Right lobe of liver (tissue), 6 donors: ENCODE measurements at regions not wholly inside any gene's neighbourhood (a gene's known extent, or its start where the extent isn't known, plus 50 kb on each side); places are given as distances from the start of the nearest gene placed in this dataset.
A peak's percentile ranks its signal among the peaks of the same experiment; 100 is the strongest.
"Not testable (repeated sequence)": the region's sequence is repeated elsewhere in the genome, so short reads cannot be mapped to it uniquely, and the experiment has no call there.

Experiments used
- ATAC-seq, 4 donors: fragments of 200-7000 bp; cut with Tn5 transposase; one replicate each; pipeline ENCODE4 v1.9.1; 2020; ENCODE audit warnings: mild to moderate bottlenecking in 4 of 4, moderate library complexity in 4 of 4
- DNase-seq, 3 donors: peaks; one replicate each; pipeline ENCODE4 v3.0.0-alpha.2; 2020
- H3K27ac ChIP-seq, 3 donors: fragments of 200-600 bp; one replicate each; pipeline ENCODE4 v1.8.0; 2022
- H3K27me3 ChIP-seq, 2 donors: fragments of 200-600 bp; one replicate each; pipeline ENCODE4 v1.8.0; 2022
- H3K36me3 ChIP-seq, 4 donors: fragments of 200-600 bp; sonication (generic) in 1 of 4; one replicate each; pipeline versions ENCODE4 v1.5.1 to v1.8.0; 2017 to 2022; ENCODE audit warnings: control low read depth in 1 of 4
- H3K4me1 ChIP-seq, 4 donors: fragments of 200-600 bp; sonication (generic) in 1 of 4; one replicate each; pipeline versions ENCODE4 v1.5.1 to v1.8.0; 2017 to 2022; ENCODE audit warnings: control low read depth in 1 of 4
- H3K4me3 ChIP-seq, 3 donors: fragments of 200-600 bp; one replicate each; pipeline ENCODE4 v1.8.0; 2022
- H3K9me3 ChIP-seq, 4 donors: fragments of 200-600 bp; sonication (generic) in 1 of 4; one replicate each; pipeline versions ENCODE4 v1.5.1 to v1.8.0; 2017 to 2022; ENCODE audit warnings: control low read depth in 1 of 4
- POLR2A ChIP-seq: fragments of 450-650 bp; IDR thresholded peaks from one replicate; pipeline ENCODE4 v1.6.1; 2017; ENCODE audit warnings: antibody characterized with exemption, mild to moderate bottlenecking
- WGBS: methylation state at CpG from one replicate; pipeline ENCODE4 v1.1.6; 2018; ENCODE audit warnings: low coverage, low lambda C conversion rate; ENCODE audit not compliant: insufficient coverage; ENCODE audit errors: missing lambda C conversion rate; 5-methylcytosine and 5-hydroxymethylcytosine counted together
- intact Hi-C, 2 donors: fragments of 100-400 bp; cut with DNase I; formaldehyde crosslinking; loops; one replicate each; pipeline versions ENCODE4 v1.11.2 to v1.14.1; 2022
- TF ChIP-seq, protein P1 (sequence below), 4 donors: fragments of 200-600 bp in 3 of 4; fragments of 450-650 bp in 1 of 4; IDR thresholded peaks; one replicate each; pipeline versions ENCODE4 v1.5.1 to v1.8.0; 2016 to 2022; ENCODE audit warnings: antibody characterized with exemption in 4 of 4, mild to moderate bottlenecking in 2 of 4
- donor health status: DM: no; HTN: yes; CAD: no.
- donor health status: DM: no; HTN: no; CAD: no.
- donor health status: DM: no; HTN: no; CAD: no.
- donor health status: DM: no; HTN: yes; CAD: no.
- donor health status: DM: no; HTN: yes; CAD: no.

DNA sequence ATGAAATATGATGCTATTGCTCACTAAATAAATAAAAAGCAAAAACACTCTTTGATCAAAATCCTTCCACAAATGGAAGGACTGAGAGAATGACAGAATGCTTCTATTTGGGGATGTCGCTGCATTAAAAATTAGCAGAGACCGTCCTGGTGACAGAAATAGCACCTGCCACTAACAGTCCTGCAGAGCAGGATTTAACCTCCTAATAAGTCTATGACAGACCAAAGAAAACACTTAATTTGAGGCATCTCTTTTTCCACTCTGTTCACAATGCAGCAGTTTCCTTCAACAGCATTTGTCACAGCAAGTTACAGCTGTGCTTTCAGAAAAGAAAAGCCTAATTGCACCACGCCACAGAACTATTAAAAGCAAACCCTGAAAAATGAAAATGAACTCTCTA lies 140.6 kb upstream of the BEND6 start:
- Histone ChIP-seq H3K4me3 (no peak overlapping the region), H3K4me1 (peaks cover 0 to 5% (median 0%) of the 10 kb centered on the region in 4 donors), H3K9me3 (no peaks in the 10 kb centered on the region), H3K27ac (no peak overlapping the region), H3K36me3 (no peaks in the 10 kb centered on the region), H3K27me3 (no peaks in the 10 kb centered on the region)
- ATAC-seq (no peak), DNase-seq (no peak)
- WGBS, result 77% methylated on average over 3 of the region's 3 CpGs
- intact Hi-C loops, result no loop called here
- TF ChIP-seq, protein P1, sequence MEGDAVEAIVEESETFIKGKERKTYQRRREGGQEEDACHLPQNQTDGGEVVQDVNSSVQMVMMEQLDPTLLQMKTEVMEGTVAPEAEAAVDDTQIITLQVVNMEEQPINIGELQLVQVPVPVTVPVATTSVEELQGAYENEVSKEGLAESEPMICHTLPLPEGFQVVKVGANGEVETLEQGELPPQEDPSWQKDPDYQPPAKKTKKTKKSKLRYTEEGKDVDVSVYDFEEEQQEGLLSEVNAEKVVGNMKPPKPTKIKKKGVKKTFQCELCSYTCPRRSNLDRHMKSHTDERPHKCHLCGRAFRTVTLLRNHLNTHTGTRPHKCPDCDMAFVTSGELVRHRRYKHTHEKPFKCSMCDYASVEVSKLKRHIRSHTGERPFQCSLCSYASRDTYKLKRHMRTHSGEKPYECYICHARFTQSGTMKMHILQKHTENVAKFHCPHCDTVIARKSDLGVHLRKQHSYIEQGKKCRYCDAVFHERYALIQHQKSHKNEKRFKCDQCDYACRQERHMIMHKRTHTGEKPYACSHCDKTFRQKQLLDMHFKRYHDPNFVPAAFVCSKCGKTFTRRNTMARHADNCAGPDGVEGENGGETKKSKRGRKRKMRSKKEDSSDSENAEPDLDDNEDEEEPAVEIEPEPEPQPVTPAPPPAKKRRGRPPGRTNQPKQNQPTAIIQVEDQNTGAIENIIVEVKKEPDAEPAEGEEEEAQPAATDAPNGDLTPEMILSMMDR (IDR thresholded peaks at IDR 0.05), result no peak
- no peak for TF ChIP-seq POLR2A

- H3K27me3 ChIP-seq, H3K9me3 ChIP-seq, intact Hi-C loops, H3K27ac ChIP-seq, H3K4me1 ChIP-seq, H3K36me3 ChIP-seq, ATAC-seq, H3K4me3 ChIP-seq, DNase-seq: not testable (repeated sequence)
- WGBS, result 70% methylated on average over 1 of the region's 3 CpGs
Observed at GRCh38 chr6:56812851-56813250, 142.1 kb upstream of the BEND6 start.

GRCh38 chr6:56808871-56809359 lies 146.0 kb upstream of the BEND6 start:
- WGBS, result 44% methylated on average over 2 of the region's 3 CpGs
- no peaks in the 10 kb centered on the region for H3K27me3 ChIP-seq
- ATAC-seq (no peak), DNase-seq (no peak)
- H3K4me1 ChIP-seq, result peaks cover 0 to 9% (median 0%) of the 10 kb centered on the region in 4 donors
- no peak overlapping the region for H3K27ac ChIP-seq
- no peaks in the 10 kb centered on the region for H3K9me3 ChIP-seq
- no peak for TF ChIP-seq POLR2A
- TF ChIP-seq, protein P1 (IDR thresholded peaks at IDR 0.05), result no peak
- intact Hi-C loops, result no loop called here
- H3K4me3 ChIP-seq, result no peak overlapping the region
- no peaks in the 10 kb centered on the region for H3K36me3 ChIP-seq

- Histone ChIP-seq H3K9me3 (no peaks in the 10 kb centered on the region), H3K4me3 (no peak overlapping the region), H3K4me1 (peaks cover 0 to 9% (median 0%) of the 10 kb centered on the region in 4 donors), H3K36me3 (no peaks in the 10 kb centered on the region), H3K27me3 (no peaks in the 10 kb centered on the region), H3K27ac (no peak overlapping the region)
- DNase-seq (no peak), ATAC-seq (no peak)
- WGBS, result 55% methylated on average over 4 of the region's 4 CpGs
- TF ChIP-seq, protein P1 (IDR thresholded peaks at IDR 0.05), result no peak
- TF ChIP-seq POLR2A, result no peak
- intact Hi-C loops, result no loop called here
Observed at GRCh38 chr6:56807989-56808337, 146.9 kb upstream of the BEND6 start.

- DNase-seq (no peak), ATAC-seq (peak; percentile 60 to 92 (median 74))
Observed at GRCh38 chr6:56807326-56807988, 147.4 kb upstream of the BEND6 start.

More at GRCh38 chr6:56807326-56807988, 147.4 kb upstream of the BEND6 start:
- intact Hi-C loops, result no loop called here
- Histone ChIP-seq H3K36me3 (no peaks in the 10 kb centered on the region), H3K9me3 (no peaks in the 10 kb centered on the region), H3K4me3 (no peak overlapping the region), H3K27me3 (no peaks in the 10 kb centered on the region), H3K27ac (peak overlapping the region in 1 of 3 donors; percentile 34), H3K4me1 (peaks cover 0 to 9% (median 0%) of the 10 kb centered on the region in 4 donors)
- no peak for TF ChIP-seq POLR2A
- WGBS, result 33% methylated on average over 4 of the region's 4 CpGs
